Spleen (tissue), 7 donors: ENCODE measurements at regions not wholly inside any gene's neighbourhood (a gene's known extent, or its start where the extent isn't known, plus 50 kb on each side); places are given as distances from the start of the nearest gene placed in this dataset.

Experiments
- POLR2A ChIP-seq, 3 donors: fragments of 450-650 bp; IDR thresholded peaks; one replicate each; pipeline ENCODE4 v1.5.1; 2017; ENCODE audit warnings: antibody characterized with exemption in 3 of 3, mild to moderate bottlenecking in 1 of 3
- TF ChIP-seq, protein P1 (sequence below), 11 experiments: fragments of 200-600 bp in 7 of 11; fragments of 450-650 bp in 4 of 11; sonication (generic) in 4 of 11; IDR thresholded peaks in 8 of 11; conservative IDR thresholded peaks in 3 of 11; 1 replicate in 7 of 11; 2 replicates in 4 of 11; pipeline versions ENCODE4 v1.4.0 to v1.8.0; 2016 to 2021; ENCODE audit warnings: antibody characterized with exemption in 11 of 11, inconsistent platforms in 4 of 11, mild to moderate bottlenecking in 1 of 11
- donor health status: DM: no; HTN: no; CAD: no; lungs with moderate emphysema.
- donor health status: DM: no; HTN: no; CAD: no.
- donor health status: DM: no; HTN: no; CAD: no.

DNA sequence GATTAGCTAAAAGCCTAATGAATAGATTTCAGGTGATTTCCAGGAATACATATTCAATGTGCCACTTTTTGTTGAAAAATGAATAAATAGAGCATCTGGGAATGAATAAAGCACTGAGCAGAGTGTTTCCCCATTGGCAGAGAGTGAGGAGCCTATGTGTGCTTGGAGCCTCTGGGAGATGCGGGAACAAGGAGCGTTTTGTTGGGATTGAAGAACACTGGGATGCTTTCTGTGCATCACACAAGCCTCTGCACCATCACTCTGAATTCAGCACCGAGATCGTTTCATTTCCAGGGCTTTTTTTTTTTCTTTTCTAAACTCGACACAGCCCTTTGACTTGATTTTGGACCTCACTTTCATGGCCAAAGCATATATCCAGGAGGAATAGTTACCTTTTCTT is 111.4 kb downstream of the BAMBI start:
- TF ChIP-seq, protein P1, sequence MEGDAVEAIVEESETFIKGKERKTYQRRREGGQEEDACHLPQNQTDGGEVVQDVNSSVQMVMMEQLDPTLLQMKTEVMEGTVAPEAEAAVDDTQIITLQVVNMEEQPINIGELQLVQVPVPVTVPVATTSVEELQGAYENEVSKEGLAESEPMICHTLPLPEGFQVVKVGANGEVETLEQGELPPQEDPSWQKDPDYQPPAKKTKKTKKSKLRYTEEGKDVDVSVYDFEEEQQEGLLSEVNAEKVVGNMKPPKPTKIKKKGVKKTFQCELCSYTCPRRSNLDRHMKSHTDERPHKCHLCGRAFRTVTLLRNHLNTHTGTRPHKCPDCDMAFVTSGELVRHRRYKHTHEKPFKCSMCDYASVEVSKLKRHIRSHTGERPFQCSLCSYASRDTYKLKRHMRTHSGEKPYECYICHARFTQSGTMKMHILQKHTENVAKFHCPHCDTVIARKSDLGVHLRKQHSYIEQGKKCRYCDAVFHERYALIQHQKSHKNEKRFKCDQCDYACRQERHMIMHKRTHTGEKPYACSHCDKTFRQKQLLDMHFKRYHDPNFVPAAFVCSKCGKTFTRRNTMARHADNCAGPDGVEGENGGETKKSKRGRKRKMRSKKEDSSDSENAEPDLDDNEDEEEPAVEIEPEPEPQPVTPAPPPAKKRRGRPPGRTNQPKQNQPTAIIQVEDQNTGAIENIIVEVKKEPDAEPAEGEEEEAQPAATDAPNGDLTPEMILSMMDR (IDR thresholded peaks at IDR 0.05 in 8 of 11, conservative IDR thresholded peaks at IDR 0.05 in 3 of 11), result no peak
- no peak for TF ChIP-seq POLR2A (IDR thresholded peaks at IDR 0.05)
